PC-9 (cell line): ENCODE measurements at regions not wholly inside any gene's neighbourhood (a gene's known extent, or its start where the extent isn't known, plus 50 kb on each side); places are given as distances from the start of the nearest gene placed in this dataset.

ENCODE experiments used
- CTCF ChIP-seq: fragments of 200-600 bp; sonication (generic); conservative IDR thresholded peaks from 2 replicates; pipeline ENCODE4 v1.6.1; 2017; ENCODE audit warnings: mixed run types, antibody characterized with exemption, mild to moderate bottlenecking, moderate library complexity
- EZH2 ChIP-seq: fragments of 200-600 bp; sonication (generic); IDR thresholded peaks from 2 replicates; pipeline ENCODE4 v1.8.0; 2017; ENCODE audit warnings: antibody characterized with exemption, low read depth

GRCh38 chr18:30705943-30706342 lies 336.6 kb downstream of the DSC3 start:
- no peak for TF ChIP-seq CTCF
- no peak for TF ChIP-seq EZH2
